Endothelial cell of umbilical vein (primary cell): ENCODE measurements at regions not wholly inside any gene's neighbourhood (a gene's known extent, or its start where the extent isn't known, plus 50 kb on each side); places are given as distances from the start of the nearest gene placed in this dataset.

Source experiments
- BruUV-seq: library from RNA; stranded (reverse); fragments of 400-500 nt; replicated peaks from 2 replicates; lab custom pipeline; 2021; lab: Mats Ljungman, UMichigan
- CTCF ChIA-PET: fragments of 300-600, 350-600 bp; sonication (Branson Sonifier 250); formaldehyde crosslinking; loops from one replicate; lab custom pipeline; 2021; ENCODE audit warnings: antibody characterized with exemption, inconsistent platforms; lab: Charles Lee
- POLR2A ChIA-PET: fragments of 300-600, 350-600 bp; sonication (Branson Sonifier 250); formaldehyde crosslinking; loops from one replicate; lab custom pipeline; 2021; ENCODE audit warnings: antibody characterized with exemption, inconsistent platforms; lab: Charles Lee
- DNase-seq: peaks from one replicate; pipeline ENCODE4 v3.0.0-alpha.2; 2011; ENCODE audit warnings: low read depth, low spot score
- FAIRE-seq: peaks from 2 replicates; lab custom pipeline; 2011; peaks lifted over from hg19 to GRCh38; lab: Jason Lieb, UNC
- H2AFZ ChIP-seq: 2 replicates; pipeline ENCODE4 v1.6.0; 2012; ENCODE audit warnings: low read depth, low read length, control low read depth, inconsistent platforms
- H3K27ac ChIP-seq: 2 replicates; pipeline ENCODE4 v1.5.1; 2011; ENCODE audit warnings: low read depth, mild to moderate bottlenecking, control low read depth, low read length, moderate library complexity; ENCODE audit not compliant: insufficient read depth
- H3K27me3 ChIP-seq, 2 experiments: 2 replicates each; pipeline versions ENCODE4 v1.6.0 to v1.6.1; 2011; ENCODE audit warnings: low read length in 2 of 2, mixed read lengths in 1 of 2; ENCODE audit not compliant: control insufficient read depth in 2 of 2, insufficient read depth in 2 of 2
- H3K36me3 ChIP-seq, 2 experiments: 2 replicates in 1 of 2; 3 replicates in 1 of 2; pipeline ENCODE4 v1.5.1; 2011; ENCODE audit warnings: low read length in 2 of 2, mild to moderate bottlenecking in 1 of 2, moderate library complexity in 1 of 2; ENCODE audit not compliant: control insufficient read depth in 2 of 2, insufficient read depth in 2 of 2; ENCODE audit errors: extremely low read depth in 1 of 2
- H3K4me1 ChIP-seq: 3 replicates; pipeline ENCODE4 v1.5.1; 2011; ENCODE audit warnings: mild to moderate bottlenecking, low read length; ENCODE audit not compliant: control insufficient read depth, insufficient read depth; ENCODE audit errors: extremely low read depth
- H3K4me2 ChIP-seq: 2 replicates; pipeline ENCODE4 v1.6.1; 2011; ENCODE audit warnings: low read length, control low read depth, mixed read lengths; ENCODE audit not compliant: insufficient read depth
- H3K4me3 ChIP-seq, 3 experiments: fragments of 200-600 bp in 1 of 3; sonication (generic), shearing (Covaris generic) in 1 of 3; replicated peaks in 1 of 3; 2 replicates each; pipeline ENCODE4 v1.5.1; 2011 to 2016; ENCODE audit warnings: control low read depth in 3 of 3, low read length in 3 of 3, mild to moderate bottlenecking in 2 of 3, inconsistent platforms in 1 of 3, low read depth in 1 of 3, moderate library complexity in 1 of 3; ENCODE audit not compliant: insufficient read depth in 1 of 3
- H3K79me2 ChIP-seq: 2 replicates; pipeline ENCODE4 v1.6.0; 2012; ENCODE audit warnings: low read length, inconsistent platforms; ENCODE audit not compliant: control insufficient read depth, insufficient read depth
- H3K9ac ChIP-seq: replicated peaks from 2 replicates; pipeline ENCODE3; 2011; ENCODE audit warnings: low read length, control low read depth; ENCODE audit not compliant: insufficient read depth; ENCODE audit errors: extremely low read depth
- H3K9me1 ChIP-seq: replicated peaks from 3 replicates; pipeline ENCODE4 v1.6.0; 2011; ENCODE audit warnings: mild to moderate bottlenecking, low read length; ENCODE audit not compliant: control insufficient read depth, insufficient read depth; ENCODE audit errors: extremely low read depth
- H3K9me3 ChIP-seq: replicated peaks from 2 replicates; pipeline ENCODE4 v1.5.1; 2012; ENCODE audit warnings: low read length, inconsistent platforms; ENCODE audit not compliant: control insufficient read depth, insufficient read depth
- H4K20me1 ChIP-seq: replicated peaks from 2 replicates; pipeline ENCODE3; 2011; ENCODE audit warnings: mild to moderate bottlenecking, low read length; ENCODE audit not compliant: control insufficient read depth, insufficient read depth; ENCODE audit errors: extremely low read depth
- EZH2 ChIP-seq: IDR thresholded peaks from 2 replicates; pipeline ENCODE4 v1.6.1; 2012; ENCODE audit warnings: borderline replicate concordance, low read depth, mild to moderate bottlenecking, moderate library complexity, low read length, inconsistent platforms; ENCODE audit not compliant: severe bottlenecking
- FOS ChIP-seq: IDR thresholded peaks from 2 replicates; pipeline ENCODE4 v1.6.1; 2011; ENCODE audit warnings: mild to moderate bottlenecking, low read length, moderate library complexity, borderline replicate concordance; ENCODE audit not compliant: insufficient read depth
- GATA2 ChIP-seq: IDR thresholded peaks from 2 replicates; pipeline ENCODE4 v1.7.0; 2011; ENCODE audit warnings: low read depth, mild to moderate bottlenecking, moderate library complexity, mixed read lengths, low read length; ENCODE audit not compliant: insufficient read length, insufficient read depth
- JUN ChIP-seq: IDR thresholded peaks from 2 replicates; pipeline ENCODE4 v1.6.1; 2011; ENCODE audit warnings: borderline replicate concordance, low read depth; ENCODE audit not compliant: insufficient read length, insufficient read depth
- MYC ChIP-seq: IDR thresholded peaks from one replicate; pipeline ENCODE4 v1.6.1; 2011; ENCODE audit warnings: mild to moderate bottlenecking, low read depth, low read length
- POLR2A ChIP-seq: IDR thresholded peaks from 2 replicates; pipeline ENCODE4 v1.6.1; 2012; ENCODE audit warnings: low read depth, mild to moderate bottlenecking, control low read depth, low read length
- POLR2AphosphoS5 ChIP-seq: IDR thresholded peaks from 2 replicates; pipeline ENCODE4 v1.6.1; 2012; ENCODE audit warnings: low read depth, mild to moderate bottlenecking, control low read depth, low read length, moderate library complexity; ENCODE audit not compliant: insufficient read depth
- dilution Hi-C: fragments of 300-500 bp; cut with MboI; formaldehyde crosslinking; loops from one replicate; pipeline ENCODE4 v1.15.0; 2019; ENCODE audit warnings: low sequenced_read_pairs; ENCODE audit not compliant: extremely low pct_ligation_motif_present
- intact Hi-C: fragments of 100-400 bp; cut with micrococcal nuclease; formaldehyde crosslinking; loops from one replicate; pipeline ENCODE4 v1.10.0; 2022
- TF ChIP-seq, protein P1 (sequence below): IDR thresholded peaks from 2 replicates; pipeline ENCODE4 v1.6.1; 2011; ENCODE audit not compliant: insufficient read depth, insufficient read length
- TF ChIP-seq, protein P2 (sequence below), 2 donors: IDR thresholded peaks; 1 replicate in 1 of 2; 2 replicates in 1 of 2; pipeline ENCODE4 v1.5.1; 2011; ENCODE audit warnings: low read length in 2 of 2, mild to moderate bottlenecking in 2 of 2, moderate library complexity in 2 of 2, control low read depth in 1 of 2, inconsistent platforms in 1 of 2, low read depth in 1 of 2; ENCODE audit not compliant: insufficient read depth in 1 of 2; ENCODE audit errors: extremely low read depth in 1 of 2

DNA sequence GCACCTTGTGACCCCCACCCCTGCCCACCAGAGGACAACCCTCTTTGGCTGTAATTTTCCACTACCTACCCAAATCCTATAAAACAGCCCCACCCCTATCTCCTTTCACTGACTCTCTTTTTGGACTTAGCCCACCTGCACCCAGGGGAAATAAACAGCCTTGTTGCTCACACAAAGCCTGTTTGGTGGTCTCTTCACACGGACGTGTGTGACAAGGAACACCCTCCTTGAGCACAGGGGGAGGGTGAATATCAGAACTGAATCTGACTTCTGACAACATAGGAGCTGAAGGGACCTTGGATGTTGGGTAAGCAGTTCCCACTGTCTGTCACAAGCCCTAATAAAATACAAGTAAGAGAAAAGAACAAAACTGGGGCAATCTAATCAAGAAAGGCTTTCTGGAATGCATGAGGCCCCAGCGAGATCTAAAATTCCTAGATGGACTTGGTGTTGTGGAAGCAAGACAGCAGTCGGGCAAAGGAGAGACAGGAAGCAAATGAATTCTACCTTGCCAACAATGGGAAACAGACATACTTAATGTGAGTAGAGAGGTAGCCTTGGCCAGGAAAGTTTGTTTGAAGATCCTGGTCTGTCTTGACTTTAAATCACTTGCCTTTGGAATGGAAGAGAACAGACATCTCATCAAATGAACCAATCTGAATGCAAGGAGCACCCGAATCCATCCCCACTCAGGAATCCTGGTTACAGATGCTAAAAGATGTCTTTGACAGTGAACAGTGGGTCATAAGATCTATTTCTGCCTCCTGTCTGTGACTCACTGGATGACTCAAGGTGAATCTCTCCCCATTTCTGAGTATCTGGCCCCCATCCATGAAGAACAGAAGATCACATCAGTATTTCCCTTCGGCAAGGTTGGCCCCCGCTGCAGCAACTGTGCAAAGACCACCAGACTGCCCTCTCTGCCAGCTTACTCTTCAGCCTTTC lies 53.3 kb downstream of the OLFML3 start:
- no peak overlapping the region for H3K4me3 ChIP-seq
- no peak for FAIRE-seq
- peaks cover 0 to 2% of the 10 kb centered on the region in 2 experiments for H3K27me3 ChIP-seq
- no peaks in the 10 kb centered on the region for H3K4me1 ChIP-seq
- H2AFZ ChIP-seq, result no peak overlapping the region
- H3K9me3 ChIP-seq, result no peaks in the 10 kb centered on the region
- POLR2A ChIA-PET, result no interaction called here
- CTCF ChIA-PET, result interaction anchor here (1.2 to 2.2 kb wide), 2 partner anchors 12 to 250 kb away, joined by 5 to 9 read pairs; no protein-coding TSS in a partner anchor
- dilution Hi-C loops (no loop called here), intact Hi-C loops (loop anchor here (1.0 kb wide), 1 partner anchor 250 kb away; no protein-coding TSS in a partner anchor)
- no peak for DNase-seq
- H4K20me1 ChIP-seq, result no peaks in the 10 kb centered on the region
- no peaks in the 10 kb centered on the region for H3K79me2 ChIP-seq
- H3K9me1 ChIP-seq, result no peaks in the 10 kb centered on the region
- H3K36me3 ChIP-seq, result no peaks in the 10 kb centered on the region
- no peak overlapping the region for H3K9ac ChIP-seq
- TF ChIP-seq, protein P1, sequence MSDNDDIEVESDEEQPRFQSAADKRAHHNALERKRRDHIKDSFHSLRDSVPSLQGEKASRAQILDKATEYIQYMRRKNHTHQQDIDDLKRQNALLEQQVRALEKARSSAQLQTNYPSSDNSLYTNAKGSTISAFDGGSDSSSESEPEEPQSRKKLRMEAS, result no peak
- no peak for TF ChIP-seq POLR2A
- TF ChIP-seq, protein P2, sequence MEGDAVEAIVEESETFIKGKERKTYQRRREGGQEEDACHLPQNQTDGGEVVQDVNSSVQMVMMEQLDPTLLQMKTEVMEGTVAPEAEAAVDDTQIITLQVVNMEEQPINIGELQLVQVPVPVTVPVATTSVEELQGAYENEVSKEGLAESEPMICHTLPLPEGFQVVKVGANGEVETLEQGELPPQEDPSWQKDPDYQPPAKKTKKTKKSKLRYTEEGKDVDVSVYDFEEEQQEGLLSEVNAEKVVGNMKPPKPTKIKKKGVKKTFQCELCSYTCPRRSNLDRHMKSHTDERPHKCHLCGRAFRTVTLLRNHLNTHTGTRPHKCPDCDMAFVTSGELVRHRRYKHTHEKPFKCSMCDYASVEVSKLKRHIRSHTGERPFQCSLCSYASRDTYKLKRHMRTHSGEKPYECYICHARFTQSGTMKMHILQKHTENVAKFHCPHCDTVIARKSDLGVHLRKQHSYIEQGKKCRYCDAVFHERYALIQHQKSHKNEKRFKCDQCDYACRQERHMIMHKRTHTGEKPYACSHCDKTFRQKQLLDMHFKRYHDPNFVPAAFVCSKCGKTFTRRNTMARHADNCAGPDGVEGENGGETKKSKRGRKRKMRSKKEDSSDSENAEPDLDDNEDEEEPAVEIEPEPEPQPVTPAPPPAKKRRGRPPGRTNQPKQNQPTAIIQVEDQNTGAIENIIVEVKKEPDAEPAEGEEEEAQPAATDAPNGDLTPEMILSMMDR (IDR thresholded peaks at IDR 0.05; ENCODE audit: extremely low read depth in 1 of 2, insufficient read depth in 1 of 2, low read depth in 1 of 2, low read length in 2 of 2), result no peak
- TF ChIP-seq FOS, result no peak
- no peak for TF ChIP-seq EZH2
- no peak for TF ChIP-seq JUN
- no peak for TF ChIP-seq GATA2
- no peak for TF ChIP-seq MYC
- no peak for TF ChIP-seq POLR2AphosphoS5
- H3K27ac ChIP-seq, result no peak overlapping the region
- H3K4me2 ChIP-seq, result no peak overlapping the region
- no TSS peak for BruUV-seq
